Spleen (tissue), 11 donors: ENCODE measurements at regions not wholly inside any gene's neighbourhood (a gene's known extent, or its start where the extent isn't known, plus 50 kb on each side); places are given as distances from the start of the nearest gene placed in this dataset.

Experiments used
- DNase-seq: peaks from one replicate; pipeline ENCODE4 v3.0.0-alpha.2; 2020
- H3K27ac ChIP-seq, 8 donors: fragments of 200-600 bp; sonication (generic) in 7 of 8; 1 replicate in 4 of 8; 2 replicates in 4 of 8; pipeline versions ENCODE4 v1.5.0 to v1.8.0; 2016 to 2021; ENCODE audit warnings: inconsistent platforms in 4 of 8, mild to moderate bottlenecking in 4 of 8, moderate library complexity in 1 of 8
- H3K27me3 ChIP-seq, 7 donors: fragments of 200-600 bp; sonication (generic) in 6 of 7; replicated peaks in 1 of 7; 1 replicate in 4 of 7; 2 replicates in 3 of 7; pipeline versions ENCODE4 v1.5.0 to v1.8.0; 2016 to 2021; ENCODE audit warnings: inconsistent platforms in 3 of 7, mild to moderate bottlenecking in 1 of 7
- H3K36me3 ChIP-seq, 6 donors: fragments of 200-600 bp; sonication (generic) in 5 of 6; 1 replicate in 4 of 6; 2 replicates in 2 of 6; pipeline versions ENCODE4 v1.5.0 to v1.8.0; 2016 to 2021; ENCODE audit warnings: inconsistent platforms in 2 of 6
- H3K4me1 ChIP-seq, 6 donors: fragments of 200-600 bp; sonication (generic) in 5 of 6; 1 replicate in 3 of 6; 2 replicates in 3 of 6; pipeline versions ENCODE4 v1.5.0 to v1.8.0; 2016 to 2021; ENCODE audit warnings: inconsistent platforms in 3 of 6
- H3K4me3 ChIP-seq, 8 donors: fragments of 200-600 bp; sonication (generic) in 7 of 8; 1 replicate in 4 of 8; 2 replicates in 4 of 8; pipeline versions ENCODE4 v1.5.0 to v1.8.0; 2016 to 2021; ENCODE audit warnings: inconsistent platforms in 4 of 8, mild to moderate bottlenecking in 4 of 8, moderate library complexity in 2 of 8
- H3K9me3 ChIP-seq, 8 donors: fragments of 200-600 bp; sonication (generic) in 7 of 8; 1 replicate in 4 of 8; 2 replicates in 4 of 8; pipeline versions ENCODE4 v1.5.0 to v1.8.0; 2016 to 2021; ENCODE audit warnings: inconsistent platforms in 4 of 8
- POLR2A ChIP-seq, 3 donors: fragments of 450-650 bp; IDR thresholded peaks; one replicate each; pipeline ENCODE4 v1.5.1; 2017; ENCODE audit warnings: antibody characterized with exemption in 3 of 3, mild to moderate bottlenecking in 1 of 3
- POLR2AphosphoS5 ChIP-seq, 3 donors: sonication (generic); formaldehyde crosslinking; IDR thresholded peaks; one replicate each; pipeline ENCODE4 v1.5.1; 2017; ENCODE audit warnings: antibody characterized with exemption in 3 of 3
- WGBS, 5 donors: extraction: QIAGEN DNeasy Blood & Tissue Kit in 3 of 5; methylation state at CpG; one replicate each; pipeline versions ENCODE4 v1.1.5 to v1.1.7; 2013 to 2018; 5-methylcytosine and 5-hydroxymethylcytosine counted together
- intact Hi-C: fragments of 100-400 bp; cut with DNase I; formaldehyde crosslinking; loops from one replicate; pipeline ENCODE4 v1.15.0; 2023; ENCODE audit warnings: low total_unique reads
- TF ChIP-seq, protein P1 (sequence below), 11 experiments: fragments of 200-600 bp in 7 of 11; fragments of 450-650 bp in 4 of 11; sonication (generic) in 4 of 11; IDR thresholded peaks in 8 of 11; conservative IDR thresholded peaks in 3 of 11; 1 replicate in 7 of 11; 2 replicates in 4 of 11; pipeline versions ENCODE4 v1.4.0 to v1.8.0; 2016 to 2021; ENCODE audit warnings: antibody characterized with exemption in 11 of 11, inconsistent platforms in 4 of 11, mild to moderate bottlenecking in 1 of 11
- donor health status: healthy with polysubstance abuse.
- donor health status: DM: no; HTN: no; CAD: no; lungs with moderate emphysema.
- donor health status: DM: no; HTN: no; CAD: no.
- donor health status: Bipolar disorder and iron deficiency.
- donor health status: healthy.
- donor health status: DM: no; HTN: no; CAD: no.
- donor health status: DM: yes; HTN: yes; CAD: no.

DNA sequence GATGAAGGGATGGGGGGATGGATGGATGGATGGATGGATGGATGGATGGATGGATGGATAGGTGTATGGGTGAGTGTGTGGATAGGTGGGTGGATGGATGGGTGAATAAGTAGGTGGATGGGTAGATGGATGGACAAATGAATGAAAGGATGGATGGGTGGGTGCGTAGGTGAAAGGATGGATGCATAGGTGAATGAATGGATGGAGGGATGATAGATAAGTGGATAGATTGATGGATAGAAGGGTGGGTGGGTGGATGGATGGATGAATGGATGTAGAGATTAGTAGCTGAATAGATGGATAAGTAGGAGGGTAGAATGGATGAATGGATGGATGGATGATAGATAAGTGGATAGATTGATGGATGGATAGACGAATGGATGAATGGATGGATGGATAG lies 152.7 kb downstream of the MN1 start:
- WGBS, 5 donors, result 91 to 99% (median 95%) methylated on average over 2 of the region's 2 CpGs
- TF ChIP-seq, protein P1, sequence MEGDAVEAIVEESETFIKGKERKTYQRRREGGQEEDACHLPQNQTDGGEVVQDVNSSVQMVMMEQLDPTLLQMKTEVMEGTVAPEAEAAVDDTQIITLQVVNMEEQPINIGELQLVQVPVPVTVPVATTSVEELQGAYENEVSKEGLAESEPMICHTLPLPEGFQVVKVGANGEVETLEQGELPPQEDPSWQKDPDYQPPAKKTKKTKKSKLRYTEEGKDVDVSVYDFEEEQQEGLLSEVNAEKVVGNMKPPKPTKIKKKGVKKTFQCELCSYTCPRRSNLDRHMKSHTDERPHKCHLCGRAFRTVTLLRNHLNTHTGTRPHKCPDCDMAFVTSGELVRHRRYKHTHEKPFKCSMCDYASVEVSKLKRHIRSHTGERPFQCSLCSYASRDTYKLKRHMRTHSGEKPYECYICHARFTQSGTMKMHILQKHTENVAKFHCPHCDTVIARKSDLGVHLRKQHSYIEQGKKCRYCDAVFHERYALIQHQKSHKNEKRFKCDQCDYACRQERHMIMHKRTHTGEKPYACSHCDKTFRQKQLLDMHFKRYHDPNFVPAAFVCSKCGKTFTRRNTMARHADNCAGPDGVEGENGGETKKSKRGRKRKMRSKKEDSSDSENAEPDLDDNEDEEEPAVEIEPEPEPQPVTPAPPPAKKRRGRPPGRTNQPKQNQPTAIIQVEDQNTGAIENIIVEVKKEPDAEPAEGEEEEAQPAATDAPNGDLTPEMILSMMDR (IDR thresholded peaks at IDR 0.05 in 8 of 11, conservative IDR thresholded peaks at IDR 0.05 in 3 of 11), result no peak
- TF ChIP-seq POLR2A (IDR thresholded peaks at IDR 0.05), result no peak
- no peak for TF ChIP-seq POLR2AphosphoS5 (IDR thresholded peaks at IDR 0.05)
- intact Hi-C loops, result no loop called here
- Histone ChIP-seq H3K4me3 (no peak overlapping the region), H3K4me1 (no peaks in the 10 kb centered on the region), H3K36me3 (no peaks in the 10 kb centered on the region), H3K9me3 (no peaks in the 10 kb centered on the region), H3K27ac (no peak overlapping the region), H3K27me3 (peaks cover 0 to 14% (median 0%) of the 10 kb centered on the region in 7 donors)
- DNase-seq, result no peak

DNA sequence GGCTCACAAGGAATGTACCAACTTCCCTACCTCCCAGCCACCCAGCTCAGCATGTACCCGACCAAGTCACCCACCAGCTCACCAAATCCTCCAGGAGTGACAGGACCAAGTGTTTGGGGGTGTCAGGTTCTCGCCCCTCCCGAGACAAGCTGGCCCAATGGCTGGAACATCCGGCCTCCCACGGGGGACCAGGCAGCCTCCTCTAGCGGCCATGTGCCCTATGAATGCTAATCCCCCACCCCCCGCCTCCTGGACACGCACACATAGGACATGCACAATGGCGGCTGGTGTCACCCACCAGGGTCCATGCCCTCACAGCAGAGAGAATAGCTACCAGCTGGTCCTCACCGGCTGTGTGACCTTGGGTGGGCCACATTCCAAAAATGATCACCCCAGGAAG lies 151.0 kb downstream of the MN1 start:
- DNase-seq, result peak; percentile 59
- Histone ChIP-seq H3K4me1 (no peaks in the 10 kb centered on the region), H3K27ac (no peak overlapping the region), H3K27me3 (peaks cover 0 to 14% (median 0%) of the 10 kb centered on the region in 7 donors), H3K9me3 (peaks cover 0 to 1% (median 0%) of the 10 kb centered on the region in 8 donors), H3K36me3 (no peaks in the 10 kb centered on the region), H3K4me3 (no peak overlapping the region)
- intact Hi-C loops, result no loop called here
- no peak for TF ChIP-seq POLR2A (IDR thresholded peaks at IDR 0.05)
- 79 to 96% (median 89%) methylated on average over 10 of the region's 10 CpGs for WGBS, 5 donors

DNA sequence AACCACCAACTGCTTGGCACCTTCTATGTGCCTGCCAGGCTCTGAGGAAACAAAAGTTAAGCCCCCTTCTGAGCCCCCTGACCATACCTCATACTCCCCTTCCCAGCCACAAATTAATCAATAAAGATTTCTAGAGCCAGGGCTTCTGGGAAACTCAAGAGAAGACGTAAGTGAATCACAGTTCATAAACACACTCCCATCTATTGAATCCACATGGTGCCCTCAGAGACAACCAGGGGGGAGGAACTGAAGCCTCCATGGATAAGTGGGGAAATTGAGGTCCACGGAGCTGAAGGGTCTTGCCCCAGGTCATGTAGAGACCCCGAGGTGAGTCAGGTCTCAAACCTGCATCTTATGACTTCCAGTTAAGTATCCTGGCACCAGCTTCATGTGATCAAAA lies 150.6 kb downstream of the MN1 start:
- peak; percentile 4 for DNase-seq

DNA sequence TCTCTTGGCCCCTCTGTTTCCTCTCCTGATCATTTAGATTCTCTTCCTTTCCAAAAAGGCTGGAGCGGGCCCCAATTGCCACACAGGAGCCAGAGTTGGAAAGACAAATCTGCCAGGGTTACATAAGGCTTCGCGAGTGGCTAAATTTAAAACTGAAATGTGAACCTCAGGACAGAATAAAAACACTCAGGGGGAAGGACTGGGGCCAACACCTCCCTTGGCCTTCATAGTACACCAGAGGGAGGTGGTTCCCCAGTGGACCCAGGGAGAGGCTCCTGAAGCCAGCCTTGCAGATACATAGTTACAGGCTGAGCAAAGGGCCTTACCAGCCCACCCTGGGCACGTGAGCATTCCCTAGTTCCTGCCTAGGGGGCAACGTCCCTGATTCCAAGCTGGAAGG lies 150.1 kb downstream of the MN1 start:
- peak; percentile 18 for DNase-seq
- Histone ChIP-seq H3K4me1 (no peaks in the 10 kb centered on the region), H3K36me3 (no peaks in the 10 kb centered on the region)

More for the DNA sequence above, 150.6 kb downstream of the MN1 start:
- H3K9me3 ChIP-seq, result peaks cover 0 to 5% (median under 1%) of the 10 kb centered on the region in 8 donors
- no peak overlapping the region for H3K4me3 ChIP-seq
- H3K27ac ChIP-seq, result no peak overlapping the region
- WGBS, 5 donors, result 73 to 84% (median 79%) methylated on average over 3 of the region's 3 CpGs
- H3K27me3 ChIP-seq, result peaks cover 0 to 14% (median 0%) of the 10 kb centered on the region in 7 donors
- no peaks in the 10 kb centered on the region for H3K4me1 ChIP-seq
- H3K36me3 ChIP-seq, result no peaks in the 10 kb centered on the region
- intact Hi-C loops, result no loop called here
- TF ChIP-seq POLR2AphosphoS5 (IDR thresholded peaks at IDR 0.05) (no peak), POLR2A (IDR thresholded peaks at IDR 0.05) (no peak)
- TF ChIP-seq, protein P1 (IDR thresholded peaks at IDR 0.05 in 8 of 11, conservative IDR thresholded peaks at IDR 0.05 in 3 of 11), result no peak

More for the DNA sequence above, 150.1 kb downstream of the MN1 start:
- intact Hi-C loops, result no loop called here
- WGBS, 5 donors, result 66 to 88% (median 74%) methylated on average over 5 of the region's 5 CpGs
- Histone ChIP-seq H3K27ac (no peak overlapping the region), H3K4me3 (no peak overlapping the region), H3K27me3 (peaks cover 0 to 14% (median 0%) of the 10 kb centered on the region in 7 donors), H3K9me3 (peaks cover 0 to 10% (median 5%) of the 10 kb centered on the region in 8 donors)
- TF ChIP-seq, protein P1 (IDR thresholded peaks at IDR 0.05 in 8 of 11, conservative IDR thresholded peaks at IDR 0.05 in 3 of 11), result no peak
- no peak for TF ChIP-seq POLR2A (IDR thresholded peaks at IDR 0.05)
